ENCODE measurements at regions not wholly inside any gene's neighbourhood (a gene's known extent, or its start where the extent isn't known, plus 50 kb on each side); places are given as distances from the start of the nearest gene placed in this dataset.

DNA sequence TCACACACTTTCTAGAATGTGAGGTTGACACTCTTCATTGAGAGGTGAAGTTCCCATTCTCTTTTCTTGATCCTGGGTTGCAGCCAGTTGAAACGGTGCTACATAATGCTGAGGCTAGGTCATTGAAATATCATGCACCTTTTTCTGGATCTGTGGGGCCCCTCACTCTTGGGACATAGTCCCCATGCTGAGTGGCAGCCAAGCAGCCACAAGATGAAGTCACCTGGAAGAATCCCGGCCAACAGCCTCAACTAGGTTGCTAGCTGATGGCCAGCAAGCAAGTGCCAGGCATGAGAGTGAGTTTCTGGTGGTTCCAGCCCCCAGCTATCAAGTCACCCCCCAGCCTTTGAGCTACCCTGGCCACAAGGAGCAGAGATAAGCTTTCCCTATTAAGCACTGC, 148.5 kb upstream of the TSHZ3 start:
- TF ChIP-seq, protein P1, sequence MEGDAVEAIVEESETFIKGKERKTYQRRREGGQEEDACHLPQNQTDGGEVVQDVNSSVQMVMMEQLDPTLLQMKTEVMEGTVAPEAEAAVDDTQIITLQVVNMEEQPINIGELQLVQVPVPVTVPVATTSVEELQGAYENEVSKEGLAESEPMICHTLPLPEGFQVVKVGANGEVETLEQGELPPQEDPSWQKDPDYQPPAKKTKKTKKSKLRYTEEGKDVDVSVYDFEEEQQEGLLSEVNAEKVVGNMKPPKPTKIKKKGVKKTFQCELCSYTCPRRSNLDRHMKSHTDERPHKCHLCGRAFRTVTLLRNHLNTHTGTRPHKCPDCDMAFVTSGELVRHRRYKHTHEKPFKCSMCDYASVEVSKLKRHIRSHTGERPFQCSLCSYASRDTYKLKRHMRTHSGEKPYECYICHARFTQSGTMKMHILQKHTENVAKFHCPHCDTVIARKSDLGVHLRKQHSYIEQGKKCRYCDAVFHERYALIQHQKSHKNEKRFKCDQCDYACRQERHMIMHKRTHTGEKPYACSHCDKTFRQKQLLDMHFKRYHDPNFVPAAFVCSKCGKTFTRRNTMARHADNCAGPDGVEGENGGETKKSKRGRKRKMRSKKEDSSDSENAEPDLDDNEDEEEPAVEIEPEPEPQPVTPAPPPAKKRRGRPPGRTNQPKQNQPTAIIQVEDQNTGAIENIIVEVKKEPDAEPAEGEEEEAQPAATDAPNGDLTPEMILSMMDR (IDR thresholded peaks at IDR 0.05): no peak
- no peak for TF ChIP-seq EP300 (IDR thresholded peaks at IDR 0.05)

All from esophagus muscularis mucosa (tissue), 3 donors.